K562 (cell line): ENCODE measurements at regions not wholly inside any gene's neighbourhood (a gene's known extent, or its start where the extent isn't known, plus 50 kb on each side); places are given as distances from the start of the nearest gene placed in this dataset.

Experiments
- ATAC-seq: fragments of 200-7000 bp; cut with Tn5 transposase; 3 replicates; pipeline ENCODE4 v1.9.1; 2020; ENCODE audit warnings: moderate library complexity
- BruUV-seq: library from RNA; stranded (reverse); fragments of 400-500 nt; replicated peaks from 2 replicates; lab custom pipeline; 2021; lab: Mats Ljungman, UMichigan
- CTCF ChIA-PET: fragments of 300-600 bp; formaldehyde crosslinking; extraction: SDS; loops from one replicate; lab custom pipeline; 2021; ENCODE audit warnings: low intra/inter-chr PET ratio; lab: Yijun Ruan, JAX
- POLR2A ChIA-PET: fragments of 300-600, 350-650 bp; sonication (Branson Sonifier 250); formaldehyde crosslinking; extraction: SDS; loops from one replicate; lab custom pipeline; 2021; ENCODE audit warnings: antibody characterized with exemption, inconsistent platforms; lab: Yijun Ruan, JAX
- DNase-seq, 4 experiments: peaks; one replicate each; pipeline versions ENCODE4 v3.0.0 to v3.0.0-alpha.2; 2011 to 2018; ENCODE audit warnings: low spot score in 3 of 4, mixed read lengths in 3 of 4; ENCODE audit errors: extremely low read depth in 1 of 4
- FAIRE-seq: peaks from 2 replicates; lab custom pipeline; 2011; peaks lifted over from hg19 to GRCh38; lab: Jason Lieb, UNC
- H2AFZ ChIP-seq: 2 replicates; pipeline ENCODE4 v1.6.0; 2011; ENCODE audit warnings: low read depth, low read length, control low read depth, inconsistent platforms
- H3K27ac ChIP-seq: fragments of 200-600 bp; 3 replicates; pipeline ENCODE4 v1.8.0; 2011; ENCODE audit warnings: low read depth, mild to moderate bottlenecking, control low read depth, inconsistent platforms, low read length, moderate library complexity, mixed read lengths; ENCODE audit errors: extremely low read depth
- H3K27me3 ChIP-seq, 2 experiments: fragments of 300-600 bp in 1 of 2; 2 replicates in 1 of 2; 3 replicates in 1 of 2; pipeline versions ENCODE4 v1.6.0 to v1.8.0; 2011; ENCODE audit warnings: inconsistent platforms in 2 of 2, low read length in 2 of 2, mild to moderate bottlenecking in 1 of 2, mixed read lengths in 1 of 2, moderate library complexity in 1 of 2; ENCODE audit not compliant: control insufficient read depth in 2 of 2, insufficient read depth in 2 of 2
- H3K36me3 ChIP-seq: fragments of 300-600 bp; 3 replicates; pipeline ENCODE4 v1.8.0; 2011; ENCODE audit warnings: mild to moderate bottlenecking, low read length, inconsistent platforms; ENCODE audit not compliant: control insufficient read depth, insufficient read depth
- H3K4me1 ChIP-seq, 2 experiments: fragments of 200-600 bp in 1 of 2; replicated peaks in 1 of 2; 2 replicates in 1 of 2; 3 replicates in 1 of 2; pipeline versions ENCODE4 v1.5.1 to v1.8.0; 2011; ENCODE audit warnings: inconsistent platforms in 2 of 2, low read length in 2 of 2, mild to moderate bottlenecking in 1 of 2, mixed read lengths in 1 of 2, moderate library complexity in 1 of 2; ENCODE audit not compliant: control insufficient read depth in 2 of 2, insufficient read depth in 2 of 2
- H3K4me2 ChIP-seq: 2 replicates; pipeline ENCODE4 v1.6.1; 2011; ENCODE audit warnings: low read length, control low read depth, inconsistent platforms, mixed read lengths; ENCODE audit not compliant: insufficient read depth
- H3K4me3 ChIP-seq: fragments of 200-600 bp; sonication (generic), shearing (Covaris generic); 2 replicates; pipeline ENCODE4 v1.5.1; 2016; ENCODE audit warnings: control low read depth, inconsistent platforms
- H3K79me2 ChIP-seq: fragments of 200-600 bp; 3 replicates; pipeline ENCODE4 v1.8.0; 2011; ENCODE audit warnings: low read length, inconsistent platforms; ENCODE audit not compliant: control insufficient read depth, insufficient read depth
- H3K9ac ChIP-seq, 2 experiments: 2 replicates each; pipeline versions ENCODE4 v1.6.0 to v1.6.1; 2011; ENCODE audit warnings: low read depth in 2 of 2, low read length in 2 of 2, control low read depth in 1 of 2, inconsistent platforms in 1 of 2, mild to moderate bottlenecking in 1 of 2, mixed read lengths in 1 of 2; ENCODE audit not compliant: insufficient read depth in 1 of 2
- H3K9me1 ChIP-seq: one replicate; pipeline ENCODE4 v1.6.0; 2011; ENCODE audit warnings: inconsistent platforms, mild to moderate bottlenecking, low read length, moderate library complexity; ENCODE audit not compliant: control insufficient read depth, insufficient read depth
- H3K9me3 ChIP-seq: replicated peaks from 2 replicates; pipeline ENCODE4 v1.5.1; 2011; ENCODE audit warnings: low read depth, low read length, inconsistent platforms; ENCODE audit not compliant: control insufficient read depth, insufficient read depth
- H4K20me1 ChIP-seq: replicated peaks from 2 replicates; pipeline ENCODE4 v1.6.1; 2011; ENCODE audit warnings: low read length, inconsistent platforms, mixed read lengths; ENCODE audit not compliant: control insufficient read depth, insufficient read depth
- HMBOX1 ChIP-seq: sonication (generic); IDR thresholded peaks from 2 replicates; pipeline ENCODE4 v1.6.1; 2016
- NFIC ChIP-seq: fragments of 450-650 bp; IDR thresholded peaks from 2 replicates; pipeline ENCODE4 v1.6.1; 2017; ENCODE audit warnings: mild to moderate bottlenecking, inconsistent platforms
- TEAD4 ChIP-seq, 2 experiments: sonication (generic) in 1 of 2; formaldehyde crosslinking in 1 of 2; IDR thresholded peaks; 2 replicates each; pipeline versions ENCODE4 v1.6.1 to v1.8.0; 2012 to 2022; ENCODE audit warnings: borderline replicate concordance in 1 of 2, inconsistent platforms in 1 of 2, low read length in 1 of 2, mild to moderate bottlenecking in 1 of 2, missing genetic modification reagents in 1 of 2
- ZBTB5 ChIP-seq: fragments of 450-650 bp; IDR thresholded peaks from 2 replicates; pipeline ENCODE4 v1.6.1; 2017; ENCODE audit warnings: antibody characterized with exemption
- ZFX ChIP-seq: sonication (generic); formaldehyde crosslinking; IDR thresholded peaks from 2 replicates; pipeline ENCODE4 v1.8.0; 2022; ENCODE audit warnings: mild to moderate bottlenecking, missing genetic modification reagents, moderate library complexity
- ZNF282 ChIP-seq: sonication (generic); formaldehyde crosslinking; IDR thresholded peaks from 2 replicates; pipeline ENCODE4 v1.8.1; 2023; ENCODE audit warnings: missing genetic modification reagents
- WGBS: fragments of 100-300 bp; shearing (Covaris generic); methylation state at CpG from one replicate; pipeline ENCODE4 v1.1.6; 2016; ENCODE audit warnings: low coverage, mixed read lengths; ENCODE audit not compliant: insufficient coverage; ENCODE audit errors: missing lambda C conversion rate; 5-methylcytosine and 5-hydroxymethylcytosine counted together
- in situ Hi-C: fragments of 300-500 bp; cut with MboI; formaldehyde crosslinking; loops from 4 replicates; pipeline ENCODE4 v1.15.0; 2018; ENCODE audit warnings: inconsistent platforms, mixed read lengths
- intact Hi-C: fragments of 100-400 bp; cut with micrococcal nuclease; formaldehyde crosslinking; loops from 2 replicates; pipeline ENCODE4 v1.14.2; 2022
- TF ChIP-seq, protein P1 (sequence below): fragments of 450-650 bp; IDR thresholded peaks from 2 replicates; pipeline ENCODE4 v1.6.1; 2018; ENCODE audit warnings: mild to moderate bottlenecking, low read depth; ENCODE audit not compliant: partially characterized antibody
- TF ChIP-seq, protein P2 (sequence below): fragments of 450-650 bp; IDR thresholded peaks from 2 replicates; pipeline ENCODE4 v1.7.0; 2016; ENCODE audit warnings: borderline replicate concordance

GRCh38 chr7:93046641-93047040, 71.1 kb downstream of the SAMD9 start:
- H3K9me3 ChIP-seq, result no peaks in the 10 kb centered on the region
- no peaks in the 10 kb centered on the region for H3K9me1 ChIP-seq
- no peaks in the 10 kb centered on the region for H3K79me2 ChIP-seq
- peak overlapping the region; percentile 84 for H2AFZ ChIP-seq
- H3K4me3 ChIP-seq, result no peak overlapping the region
- peak overlapping the region; percentile 64 for H3K27ac ChIP-seq
- DNase-seq, result peak; percentile 55 to 93 (median 76)
- ChIA-PET CTCF (interaction anchor here (1.6 kb wide), 1 partner anchor 9 kb away, joined by 4 read pairs; no protein-coding TSS in a partner anchor), POLR2A (interaction anchor here (0.8 to 1.5 kb wide), 3 partner anchors 266 to 429 kb away, joined by 3 read pairs; no protein-coding TSS in a partner anchor)
- peak overlapping the region; percentile 11 to 39; a peak in 2 of 4 replicates for H3K9ac ChIP-seq
- H4K20me1 ChIP-seq, result no peaks in the 10 kb centered on the region
- H3K36me3 ChIP-seq, result no peaks in the 10 kb centered on the region; the same call in 2 of the 3 replicates
- 0% methylated on average over 4 of the region's 4 CpGs for WGBS
- no TSS peak for BruUV-seq
- ATAC-seq, result peak; percentile 99
- H3K4me2 ChIP-seq, result peak overlapping the region; percentile 72
- peaks cover 14 to 21% of the 10 kb centered on the region in 2 experiments for H3K4me1 ChIP-seq
- peak; percentile 98 for FAIRE-seq
- H3K27me3 ChIP-seq, result no peaks in the 10 kb centered on the region
- intact Hi-C loops (loop anchor here (2.0 to 10.0 kb wide), 4 partner anchors 39 to 1162 kb away; partner anchors contain the start of genes CDK6 and MTERF1), in situ Hi-C loops (no loop called here)
- TF ChIP-seq ZNF282 (CRISPR knock-in tag) (no peak), ZFX (CRISPR knock-in tag) (peak; percentile 41; the same call in 1 of the 2 replicates), ZBTB5 (no peak), NFIC (peak; percentile 63), TEAD4 (IDR thresholded peaks at IDR 0.05; ENCODE audit: low read length) (0 out of 2 replicates have a peak, but pooled peaks have one; percentile 7), TEAD4 (CRISPR knock-in tag; IDR thresholded peaks at IDR 0.05; ENCODE audit: borderline replicate concordance) (no peak), HMBOX1 (no peak)
- TF ChIP-seq, protein P1, sequence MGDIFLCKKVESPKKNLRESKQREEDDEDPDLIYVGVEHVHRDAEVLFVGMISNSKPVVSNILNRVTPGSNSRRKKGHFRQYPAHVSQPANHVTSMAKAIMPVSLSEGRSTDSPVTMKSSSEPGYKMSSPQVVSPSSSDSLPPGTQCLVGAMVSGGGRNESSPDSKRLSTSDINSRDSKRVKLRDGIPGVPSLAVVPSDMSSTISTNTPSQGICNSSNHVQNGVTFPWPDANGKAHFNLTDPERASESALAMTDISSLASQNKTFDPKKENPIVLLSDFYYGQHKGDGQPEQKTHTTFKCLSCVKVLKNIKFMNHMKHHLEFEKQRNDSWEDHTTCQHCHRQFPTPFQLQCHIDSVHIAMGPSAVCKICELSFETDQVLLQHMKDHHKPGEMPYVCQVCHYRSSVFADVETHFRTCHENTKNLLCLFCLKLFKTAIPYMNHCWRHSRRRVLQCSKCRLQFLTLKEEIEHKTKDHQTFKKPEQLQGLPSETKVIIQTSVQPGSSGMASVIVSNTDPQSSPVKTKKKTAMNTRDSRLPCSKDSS, result no peak
- TF ChIP-seq, protein P2, sequence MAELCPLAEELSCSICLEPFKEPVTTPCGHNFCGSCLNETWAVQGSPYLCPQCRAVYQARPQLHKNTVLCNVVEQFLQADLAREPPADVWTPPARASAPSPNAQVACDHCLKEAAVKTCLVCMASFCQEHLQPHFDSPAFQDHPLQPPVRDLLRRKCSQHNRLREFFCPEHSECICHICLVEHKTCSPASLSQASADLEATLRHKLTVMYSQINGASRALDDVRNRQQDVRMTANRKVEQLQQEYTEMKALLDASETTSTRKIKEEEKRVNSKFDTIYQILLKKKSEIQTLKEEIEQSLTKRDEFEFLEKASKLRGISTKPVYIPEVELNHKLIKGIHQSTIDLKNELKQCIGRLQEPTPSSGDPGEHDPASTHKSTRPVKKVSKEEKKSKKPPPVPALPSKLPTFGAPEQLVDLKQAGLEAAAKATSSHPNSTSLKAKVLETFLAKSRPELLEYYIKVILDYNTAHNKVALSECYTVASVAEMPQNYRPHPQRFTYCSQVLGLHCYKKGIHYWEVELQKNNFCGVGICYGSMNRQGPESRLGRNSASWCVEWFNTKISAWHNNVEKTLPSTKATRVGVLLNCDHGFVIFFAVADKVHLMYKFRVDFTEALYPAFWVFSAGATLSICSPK, result no peak
